ENCODE measurements at regions not wholly inside any gene's neighbourhood (a gene's known extent, or its start where the extent isn't known, plus 50 kb on each side); places are given as distances from the start of the nearest gene placed in this dataset.

DNA sequence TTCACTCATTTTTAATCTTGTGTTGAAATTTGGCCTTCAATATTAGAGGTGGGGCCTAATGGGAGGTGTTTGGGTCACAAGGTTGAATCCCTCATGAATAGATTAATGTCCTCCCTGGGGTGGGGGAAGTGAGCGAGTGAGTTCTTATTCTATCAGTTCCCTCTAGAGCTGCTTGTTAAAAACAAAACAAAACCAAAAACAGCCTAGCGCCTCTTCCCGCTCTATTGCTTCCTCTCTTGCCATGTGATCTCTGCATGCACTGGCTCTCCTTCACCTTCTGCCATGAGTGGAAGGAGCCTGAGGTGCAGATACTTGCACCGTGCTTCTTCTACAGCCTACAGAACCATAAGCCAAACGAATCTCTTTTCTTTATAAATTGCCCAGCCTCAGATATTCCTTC is 89.6 kb upstream of the SLC35F1 start:
- H3K36me3 Mint-ChIP-seq, result peaks cover 0 to 1% (median 0%) of the 10 kb centered on the region in 3 donors
- H3K9me3 Mint-ChIP-seq, result peaks cover 4 to 14% (median 9%) of the 10 kb centered on the region in 5 donors
- H3K27ac Mint-ChIP-seq, result no peak overlapping the region
- ChIA-PET CTCF (no interaction called here), POLR2A (no interaction called here)
- no peak for DNase-seq
- no peaks in the 10 kb centered on the region for H3K36me3 ChIP-seq (ENCODE audit: insufficient read depth, low read length)
- H3K4me3 Mint-ChIP-seq, result no peak overlapping the region
- no peak overlapping the region for H3K4me3 ChIP-seq (ENCODE audit: low read length)
- H3K27ac ChIP-seq (ENCODE audit: low read depth, low read length), result no peak overlapping the region
- no peaks in the 10 kb centered on the region for H3K27me3 ChIP-seq (ENCODE audit: insufficient read depth, low read length, poor library complexity, severe bottlenecking)
- no peaks in the 10 kb centered on the region for H3K4me1 Mint-ChIP-seq
- H3K4me1 ChIP-seq (ENCODE audit: insufficient read depth, low read length), result no peaks in the 10 kb centered on the region
- H3K9me3 ChIP-seq (ENCODE audit: low read length), result no peaks in the 10 kb centered on the region
- H3K27me3 Mint-ChIP-seq, result peaks cover 2 to 6% of the 10 kb centered on the region in 2 donors

DNA sequence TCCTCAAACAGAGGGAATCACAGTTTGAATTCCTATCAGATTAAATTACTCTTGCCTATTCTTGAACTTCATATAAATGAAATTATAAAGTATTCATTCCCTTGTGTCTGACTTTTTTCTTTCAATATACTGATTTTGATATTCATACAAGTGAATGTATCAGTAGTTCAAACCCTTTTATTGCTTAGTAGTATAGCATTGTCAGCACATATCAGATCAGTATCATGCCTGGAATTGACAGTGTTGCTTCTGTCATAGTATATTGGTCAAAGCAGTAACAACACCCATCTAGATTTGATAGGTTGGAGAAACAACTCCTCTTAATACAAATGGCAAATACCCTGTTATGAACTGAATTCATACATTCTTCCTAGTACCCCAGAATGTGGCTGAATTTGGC is 89.1 kb upstream of the SLC35F1 start:
- H3K36me3 ChIP-seq (ENCODE audit: insufficient read depth, low read length), result no peaks in the 10 kb centered on the region
- Mint-ChIP-seq H3K4me1 (no peaks in the 10 kb centered on the region), H3K27me3 (peaks cover 2 to 6% of the 10 kb centered on the region in 2 donors), H3K9me3 (peaks cover 4 to 14% (median 9%) of the 10 kb centered on the region in 5 donors), H3K27ac (no peak overlapping the region), H3K36me3 (peaks cover 0 to 1% (median 0%) of the 10 kb centered on the region in 3 donors), H3K4me3 (no peak overlapping the region)
- no peaks in the 10 kb centered on the region for H3K9me3 ChIP-seq (ENCODE audit: low read length)
- H3K4me3 ChIP-seq (ENCODE audit: low read length), result no peak overlapping the region
- no peak for DNase-seq
- ChIA-PET POLR2A (no interaction called here), CTCF (no interaction called here)
- no peaks in the 10 kb centered on the region for H3K27me3 ChIP-seq (ENCODE audit: insufficient read depth, low read length, poor library complexity, severe bottlenecking)
- H3K4me1 ChIP-seq (ENCODE audit: insufficient read depth, low read length), result no peaks in the 10 kb centered on the region
- no peak overlapping the region for H3K27ac ChIP-seq (ENCODE audit: low read depth, low read length)

DNA sequence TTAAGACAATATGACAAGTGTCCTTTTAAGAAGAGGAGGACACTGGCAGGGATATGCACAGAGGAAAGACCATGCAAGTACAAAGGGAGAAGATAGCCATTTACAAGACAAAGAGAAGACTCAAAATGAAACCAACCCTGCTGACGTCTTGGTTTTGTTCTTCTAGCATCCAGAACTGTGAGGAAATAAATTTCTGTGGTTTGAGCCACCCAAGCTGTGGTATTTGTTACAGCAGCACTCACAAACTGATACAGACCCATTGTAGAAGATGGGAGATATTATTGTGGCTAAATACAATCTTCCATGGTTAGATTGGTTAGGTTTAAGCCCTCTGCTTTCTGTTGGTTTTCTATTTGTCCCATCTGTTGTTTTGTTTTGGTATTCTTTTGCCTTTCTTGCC is 88.6 kb upstream of the SLC35F1 start:
- H3K4me3 Mint-ChIP-seq, result no peak overlapping the region
- DNase-seq, result no peak
- Histone ChIP-seq H3K4me3 (ENCODE audit: low read length) (no peak overlapping the region), H3K9me3 (ENCODE audit: low read length) (no peaks in the 10 kb centered on the region), H3K4me1 (ENCODE audit: insufficient read depth, low read length) (no peaks in the 10 kb centered on the region), H3K36me3 (ENCODE audit: insufficient read depth, low read length) (no peaks in the 10 kb centered on the region), H3K27me3 (ENCODE audit: insufficient read depth, low read length, poor library complexity, severe bottlenecking) (no peaks in the 10 kb centered on the region), H3K27ac (ENCODE audit: low read depth, low read length) (no peak overlapping the region)
- CTCF ChIA-PET, result no interaction called here
- H3K4me1 Mint-ChIP-seq, result no peaks in the 10 kb centered on the region
- no peak overlapping the region for H3K27ac Mint-ChIP-seq
- POLR2A ChIA-PET, result no interaction called here
- peaks cover 4 to 14% (median 9%) of the 10 kb centered on the region in 5 donors for H3K9me3 Mint-ChIP-seq
- H3K36me3 Mint-ChIP-seq, result peaks cover 0 to 1% (median 0%) of the 10 kb centered on the region in 3 donors
- peaks cover 0 to 8% of the 10 kb centered on the region in 2 donors for H3K27me3 Mint-ChIP-seq

DNA sequence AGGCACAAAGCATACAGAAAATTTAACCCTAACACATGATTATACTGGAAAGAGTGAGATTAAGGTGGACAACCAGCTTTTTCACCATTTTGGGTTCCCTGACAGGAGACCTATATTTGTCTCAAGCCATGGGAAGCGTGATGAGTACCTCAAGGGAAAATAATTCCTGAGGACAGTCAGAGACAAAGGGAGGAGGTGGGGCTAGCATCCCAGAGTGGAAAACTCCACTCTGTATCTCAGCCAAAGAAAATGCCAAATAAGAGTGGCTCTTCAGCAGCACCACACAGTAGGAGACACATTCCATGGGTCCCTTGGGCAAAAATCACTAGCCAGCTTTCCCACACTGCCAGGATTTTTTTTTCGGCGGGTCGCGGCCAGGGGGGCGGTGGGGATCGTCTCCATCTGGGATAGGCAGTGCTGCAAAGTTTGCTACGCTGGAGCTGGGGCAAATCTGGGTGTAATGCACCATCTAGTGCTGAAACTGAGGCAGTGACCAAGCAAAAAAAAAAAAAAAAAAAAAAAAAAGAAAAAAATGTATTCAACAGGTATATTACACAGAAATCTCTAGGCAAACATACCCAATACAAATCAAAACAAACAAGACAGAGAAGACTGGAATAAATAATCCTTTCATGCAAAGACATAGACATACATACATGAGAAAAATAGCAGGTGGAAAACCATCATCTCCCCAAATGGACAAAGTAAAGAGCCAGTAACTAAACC is 77.3 kb upstream of the SLC35F1 start:
- POLR2A ChIA-PET, result no interaction called here

DNA sequence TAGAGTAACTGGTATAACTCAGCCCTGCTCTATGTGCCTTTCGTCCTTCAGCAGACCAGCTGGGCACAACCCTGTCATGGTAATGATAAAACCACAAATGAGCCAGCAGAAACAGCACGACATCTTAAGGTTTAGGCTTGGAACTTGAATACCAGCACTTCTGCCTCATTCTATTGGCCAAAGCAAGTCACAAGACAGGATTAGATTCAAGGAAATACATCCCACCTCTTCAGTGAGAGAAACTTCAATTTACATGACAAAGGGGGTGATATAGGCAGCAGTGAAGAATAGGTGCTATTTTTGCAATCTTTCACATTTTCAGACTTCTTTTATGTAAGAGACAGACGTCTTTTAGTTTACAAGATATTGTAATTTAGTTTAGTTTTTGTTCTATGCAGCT is 69.8 kb upstream of the SLC35F1 start:
- DNase-seq, result no peak
- Histone ChIP-seq H3K4me1 (ENCODE audit: insufficient read depth, low read length) (no peaks in the 10 kb centered on the region), H3K9me3 (ENCODE audit: low read length) (no peaks in the 10 kb centered on the region), H3K36me3 (ENCODE audit: insufficient read depth, low read length) (no peaks in the 10 kb centered on the region), H3K27ac (ENCODE audit: low read depth, low read length) (no peak overlapping the region), H3K4me3 (ENCODE audit: low read length) (no peak overlapping the region), H3K27me3 (ENCODE audit: insufficient read depth, low read length, poor library complexity, severe bottlenecking) (no peaks in the 10 kb centered on the region)
- Mint-ChIP-seq H3K36me3 (no peaks in the 10 kb centered on the region), H3K27ac (no peak overlapping the region), H3K4me1 (no peaks in the 10 kb centered on the region), H3K9me3 (peaks cover 0 to 15% (median 7%) of the 10 kb centered on the region in 5 donors), H3K27me3 (peaks cover 0 to 3% of the 10 kb centered on the region in 2 donors), H3K4me3 (no peak overlapping the region)
- ChIA-PET POLR2A (no interaction called here), CTCF (no interaction called here)

More for the DNA sequence above, 77.3 kb upstream of the SLC35F1 start:
- Histone ChIP-seq H3K27ac (ENCODE audit: low read depth, low read length) (no peak overlapping the region), H3K4me1 (ENCODE audit: insufficient read depth, low read length) (no peaks in the 10 kb centered on the region), H3K4me3 (ENCODE audit: low read length) (no peak overlapping the region), H3K27me3 (ENCODE audit: insufficient read depth, low read length, poor library complexity, severe bottlenecking) (no peaks in the 10 kb centered on the region), H3K9me3 (ENCODE audit: low read length) (no peaks in the 10 kb centered on the region), H3K36me3 (ENCODE audit: insufficient read depth, low read length) (no peaks in the 10 kb centered on the region)
- H3K4me3 Mint-ChIP-seq, result no peak overlapping the region
- no peaks in the 10 kb centered on the region for H3K36me3 Mint-ChIP-seq
- H3K27ac Mint-ChIP-seq, result no peak overlapping the region
- H3K4me1 Mint-ChIP-seq, result no peaks in the 10 kb centered on the region
- H3K27me3 Mint-ChIP-seq, result peaks cover 0 to 27% of the 10 kb centered on the region in 2 donors
- no peak for DNase-seq
- H3K9me3 Mint-ChIP-seq, result peaks cover 4 to 22% (median 8%) of the 10 kb centered on the region in 5 donors
- CTCF ChIA-PET, result no interaction called here

DNA sequence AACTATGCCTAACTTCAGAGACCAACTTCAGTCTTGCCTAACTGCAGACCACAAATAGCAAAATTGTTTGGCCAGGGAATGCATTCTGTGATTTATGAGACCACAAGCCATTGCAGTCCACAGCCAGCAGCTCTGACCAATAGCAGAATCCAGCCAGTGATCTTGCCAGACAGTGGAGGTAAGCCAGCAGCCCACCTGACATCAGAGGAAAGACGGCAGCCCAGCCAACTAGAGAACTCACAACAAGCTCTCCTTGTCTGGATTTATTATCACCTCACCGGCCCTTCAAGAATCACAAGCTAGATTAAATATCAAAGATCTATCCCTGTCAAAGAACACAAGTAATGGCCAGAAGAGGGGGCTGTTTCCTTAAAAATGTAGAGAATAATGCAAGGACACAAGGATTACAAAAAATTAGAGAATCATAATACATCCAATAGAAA is 66.5 kb upstream of the SLC35F1 start:
- no peak for DNase-seq
- Histone ChIP-seq H3K36me3 (ENCODE audit: insufficient read depth, low read length) (no peaks in the 10 kb centered on the region), H3K9me3 (ENCODE audit: low read length) (no peaks in the 10 kb centered on the region), H3K4me3 (ENCODE audit: low read length) (no peak overlapping the region), H3K27me3 (ENCODE audit: insufficient read depth, low read length, poor library complexity, severe bottlenecking) (no peaks in the 10 kb centered on the region), H3K27ac (ENCODE audit: low read depth, low read length) (no peak overlapping the region), H3K4me1 (ENCODE audit: insufficient read depth, low read length) (no peaks in the 10 kb centered on the region)
- H3K9me3 Mint-ChIP-seq, result peaks cover 5 to 16% (median 8%) of the 10 kb centered on the region in 5 donors
- ChIA-PET CTCF (no interaction called here), POLR2A (no interaction called here)
- H3K36me3 Mint-ChIP-seq, result no peaks in the 10 kb centered on the region
- H3K27ac Mint-ChIP-seq, result no peak overlapping the region
- no peak overlapping the region for H3K4me3 Mint-ChIP-seq
- H3K27me3 Mint-ChIP-seq, result peaks cover 0 to 3% of the 10 kb centered on the region in 2 donors
- no peaks in the 10 kb centered on the region for H3K4me1 Mint-ChIP-seq

DNA sequence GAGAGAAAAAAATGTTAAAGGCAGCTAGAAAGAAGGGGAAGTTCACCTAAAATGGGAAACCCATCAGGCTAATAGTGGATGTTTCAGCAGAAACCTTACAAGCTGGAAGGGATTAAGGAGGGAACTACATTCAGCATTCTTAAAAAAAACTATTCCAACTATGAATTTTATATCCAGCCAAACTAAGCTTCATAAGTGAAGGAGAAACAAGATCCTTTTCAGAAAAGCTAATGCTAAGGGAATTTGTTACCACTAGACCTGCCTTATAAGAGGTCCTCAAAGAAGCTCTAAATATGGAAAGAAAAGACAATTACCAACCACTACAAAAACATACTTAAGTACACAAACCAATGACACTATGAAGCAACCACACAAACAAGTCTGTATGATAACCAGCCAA is 59.2 kb upstream of the SLC35F1 start:
- ChIA-PET CTCF (no interaction called here), POLR2A (no interaction called here)
- H3K27me3 ChIP-seq (ENCODE audit: insufficient read depth, low read length, poor library complexity, severe bottlenecking), result no peaks in the 10 kb centered on the region
- Mint-ChIP-seq H3K9me3 (peaks cover 4 to 19% (median 17%) of the 10 kb centered on the region in 5 donors), H3K27ac (no peak overlapping the region), H3K27me3 (peaks cover 0 to 2% of the 10 kb centered on the region in 2 donors), H3K4me1 (no peaks in the 10 kb centered on the region), H3K4me3 (no peak overlapping the region), H3K36me3 (no peaks in the 10 kb centered on the region)
- no peak for DNase-seq
- H3K4me3 ChIP-seq (ENCODE audit: low read length), result no peak overlapping the region
- no peaks in the 10 kb centered on the region for H3K4me1 ChIP-seq (ENCODE audit: insufficient read depth, low read length)
- H3K27ac ChIP-seq (ENCODE audit: low read depth, low read length), result no peak overlapping the region
- H3K36me3 ChIP-seq (ENCODE audit: insufficient read depth, low read length), result no peaks in the 10 kb centered on the region
- no peaks in the 10 kb centered on the region for H3K9me3 ChIP-seq (ENCODE audit: low read length)

DNA sequence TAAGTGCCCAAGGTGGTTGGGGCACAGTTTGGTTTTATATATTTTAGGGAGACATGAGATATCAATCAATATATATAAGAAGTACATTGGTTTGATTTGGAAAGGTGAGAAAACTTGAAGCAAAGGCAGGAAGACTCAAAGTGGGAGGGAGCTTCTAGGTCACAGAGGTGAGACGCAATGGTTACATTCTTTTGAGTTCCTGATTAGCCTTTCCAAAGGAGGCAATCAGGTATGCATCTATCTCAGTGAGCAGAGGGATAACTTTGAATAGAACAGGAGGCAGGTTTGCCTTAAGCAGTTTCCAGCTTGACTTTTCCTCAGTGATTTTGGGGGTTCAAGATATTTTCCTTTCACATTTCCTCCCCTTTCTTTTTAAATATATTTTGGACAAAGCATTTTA is 58.0 kb upstream of the SLC35F1 start:
- Mint-ChIP-seq H3K36me3 (no peaks in the 10 kb centered on the region), H3K27me3 (peaks cover 0 to 4% of the 10 kb centered on the region in 2 donors), H3K9me3 (peaks cover 4 to 19% (median 17%) of the 10 kb centered on the region in 5 donors), H3K27ac (no peak overlapping the region), H3K4me3 (no peak overlapping the region), H3K4me1 (no peaks in the 10 kb centered on the region)
- no peak for DNase-seq
- Histone ChIP-seq H3K4me3 (ENCODE audit: low read length) (no peak overlapping the region), H3K27me3 (ENCODE audit: insufficient read depth, low read length, poor library complexity, severe bottlenecking) (no peaks in the 10 kb centered on the region), H3K27ac (ENCODE audit: low read depth, low read length) (no peak overlapping the region), H3K4me1 (ENCODE audit: insufficient read depth, low read length) (no peaks in the 10 kb centered on the region), H3K9me3 (ENCODE audit: low read length) (no peaks in the 10 kb centered on the region), H3K36me3 (ENCODE audit: insufficient read depth, low read length) (no peaks in the 10 kb centered on the region)
- ChIA-PET CTCF (no interaction called here), POLR2A (no interaction called here)
